H1 (cell line): ENCODE measurements at regions not wholly inside any gene's neighbourhood (a gene's known extent, or its start where the extent isn't known, plus 50 kb on each side); places are given as distances from the start of the nearest gene placed in this dataset.

ENCODE experiments used
- EP300 ChIP-seq, 2 experiments: IDR thresholded peaks; 1 replicate in 1 of 2; 2 replicates in 1 of 2; pipeline ENCODE4 v1.6.1; 2011 to 2012; ENCODE audit warnings: low read depth in 2 of 2, low read length in 2 of 2, mild to moderate bottlenecking in 2 of 2, borderline replicate concordance in 1 of 2, inconsistent platforms in 1 of 2, moderate library complexity in 1 of 2
- JUND ChIP-seq: IDR thresholded peaks from 2 replicates; pipeline ENCODE4 v1.6.1; 2011; ENCODE audit warnings: mild to moderate bottlenecking, improper control_type of control experiment, low read length
- NRF1 ChIP-seq: IDR thresholded peaks from 2 replicates; pipeline ENCODE4 v1.6.1; 2011; ENCODE audit warnings: mild to moderate bottlenecking, low read depth, low read length, improper control_type of control experiment
- POLR2A ChIP-seq, 2 experiments: IDR thresholded peaks; 1 replicate in 1 of 2; 2 replicates in 1 of 2; pipeline ENCODE4 v1.6.1; 2011; ENCODE audit warnings: low read depth in 2 of 2, low read length in 2 of 2, mild to moderate bottlenecking in 2 of 2; ENCODE audit errors: control extremely low read depth in 1 of 2
- YY1 ChIP-seq: IDR thresholded peaks from 2 replicates; pipeline ENCODE4 v1.6.1; 2011; ENCODE audit warnings: low read depth, mild to moderate bottlenecking, low read length

DNA sequence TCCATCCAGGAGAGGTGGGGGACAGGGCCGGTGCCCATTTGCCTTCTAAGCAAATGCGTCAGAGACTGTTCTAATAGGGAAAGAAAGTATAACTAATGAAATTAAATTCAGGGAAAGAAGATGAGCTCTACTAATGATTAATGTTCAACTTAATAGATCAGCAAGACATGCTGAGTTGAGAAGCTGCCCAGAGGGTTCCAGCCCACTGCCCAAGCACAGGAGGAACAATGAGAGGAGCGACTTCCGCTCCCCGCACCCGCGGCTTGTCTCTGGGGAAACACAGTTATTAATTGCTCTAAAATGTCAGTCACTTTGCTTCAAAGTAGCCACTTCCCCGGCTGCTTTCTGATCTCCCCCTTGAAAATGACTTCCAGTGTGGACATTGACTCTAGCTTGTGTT is 331.3 kb downstream of the UQCRFS1 start:
- no peak for TF ChIP-seq POLR2A (IDR thresholded peaks at IDR 0.05; ENCODE audit: control extremely low read depth in 1 of 2, low read depth in 2 of 2, low read length in 2 of 2)
- no peak for TF ChIP-seq JUND
- TF ChIP-seq NRF1: no peak
- TF ChIP-seq EP300 (IDR thresholded peaks at IDR 0.05; ENCODE audit: borderline replicate concordance in 1 of 2, low read depth in 2 of 2, low read length in 2 of 2): no peak
- TF ChIP-seq YY1: no peak
